ENCODE measurements at regions not wholly inside any gene's neighbourhood (a gene's known extent, or its start where the extent isn't known, plus 50 kb on each side); places are given as distances from the start of the nearest gene placed in this dataset.

DNA sequence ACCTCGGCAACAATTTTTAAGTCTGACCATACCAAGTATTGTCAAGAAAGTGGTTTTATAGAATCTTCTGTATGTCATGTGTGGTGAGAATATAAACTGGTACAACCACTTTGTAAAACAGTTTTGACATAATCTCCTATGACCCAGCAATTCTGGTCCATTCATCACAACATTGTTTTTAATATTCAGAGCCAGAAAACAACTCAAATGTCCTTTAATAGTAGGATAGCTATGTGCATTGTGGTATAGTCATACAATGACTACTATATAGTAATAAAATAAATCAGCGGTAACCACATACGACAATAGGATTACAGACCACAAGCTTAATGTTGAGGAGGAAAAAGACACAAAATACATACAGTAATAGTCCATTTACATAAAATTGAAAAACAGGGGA is 175.2 kb upstream of the SPATS2L start:
- H3K4me3 ChIP-seq: no peak overlapping the region

DNA sequence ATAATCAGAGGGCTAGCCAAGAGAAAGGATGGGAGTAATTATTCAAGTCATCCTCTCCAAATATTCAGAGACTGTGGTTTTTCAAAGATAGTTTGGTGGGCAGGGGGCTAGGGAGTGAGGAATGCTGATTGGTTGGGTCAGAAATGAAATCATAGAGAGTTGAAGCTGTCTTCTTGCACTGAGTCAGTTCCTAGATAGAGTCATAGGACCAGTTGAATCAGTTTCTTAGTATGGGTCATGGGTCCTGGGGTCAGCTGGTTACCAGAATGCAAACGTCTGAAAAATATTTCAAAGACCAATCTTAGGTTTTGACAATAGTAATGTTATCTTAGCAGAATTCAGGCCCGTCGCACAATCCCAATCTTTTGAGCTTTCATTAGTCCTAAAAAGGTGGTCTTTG is 171.4 kb upstream of the SPATS2L start:
- TF ChIP-seq CTCF (IDR thresholded peaks at IDR 0.05 in 4 of 5, conservative IDR thresholded peaks at IDR 0.05 in 1 of 5) (no peak), POLR2A (IDR thresholded peaks at IDR 0.05) (no peak)
- intact Hi-C loops (cut with DNase I; ENCODE audit: low total_unique reads): no loop called here
- Histone ChIP-seq H3K27me3 (no peaks in the 10 kb centered on the region), H3K36me3 (no peaks in the 10 kb centered on the region), H3K27ac (no peak overlapping the region), H3K4me1 (no peaks in the 10 kb centered on the region), H3K9me3 (no peaks in the 10 kb centered on the region), H3K4me3 (no peak overlapping the region)
- in situ Hi-C loops (cut with MboI; ENCODE audit: low sequenced_read_pairs in 4 of 4): no loop called here
- no peak for DNase-seq
- ATAC-seq: no peak

More for the DNA sequence above, 175.2 kb upstream of the SPATS2L start:
- no peak for ATAC-seq
- in situ Hi-C loops (cut with MboI; ENCODE audit: low sequenced_read_pairs in 4 of 4) (no loop called here), intact Hi-C loops (cut with DNase I; ENCODE audit: low total_unique reads) (no loop called here)
- Histone ChIP-seq H3K4me1 (no peaks in the 10 kb centered on the region), H3K27ac (no peak overlapping the region), H3K27me3 (no peaks in the 10 kb centered on the region), H3K36me3 (no peaks in the 10 kb centered on the region), H3K9me3 (no peaks in the 10 kb centered on the region)
- DNase-seq: no peak
- TF ChIP-seq POLR2A (IDR thresholded peaks at IDR 0.05) (no peak), CTCF (IDR thresholded peaks at IDR 0.05 in 4 of 5, conservative IDR thresholded peaks at IDR 0.05 in 1 of 5) (no peak)

DNA sequence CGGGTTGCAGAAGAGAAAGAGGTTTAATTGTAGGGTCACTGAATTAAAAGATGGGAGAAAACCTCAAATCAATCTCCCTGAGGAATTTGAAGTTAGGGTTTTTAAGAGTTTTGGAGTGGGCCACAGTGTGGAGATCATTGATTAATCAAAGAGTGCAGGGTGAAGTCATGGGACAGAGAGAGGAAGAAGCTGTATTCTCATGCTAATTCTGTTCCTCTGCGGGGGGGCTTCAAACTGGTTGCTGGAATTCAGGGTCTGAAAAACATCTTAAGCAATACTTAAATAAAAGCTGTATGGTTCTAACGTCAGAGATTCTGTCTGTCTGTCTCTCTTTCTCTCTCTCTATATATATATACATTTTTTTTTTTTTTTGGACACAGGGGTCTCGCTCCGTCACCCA is 169.8 kb upstream of the SPATS2L start:
- ATAC-seq: no peak

GRCh38 chr2:200137271-200137670 is 169.2 kb upstream of the SPATS2L start:
- ATAC-seq (no peak), DNase-seq (no peak)
- H3K9me3 ChIP-seq: no peaks in the 10 kb centered on the region
- H3K4me3 ChIP-seq: no peak overlapping the region
- no peaks in the 10 kb centered on the region for H3K36me3 ChIP-seq
- H3K27ac ChIP-seq: no peak overlapping the region
- in situ Hi-C loops (cut with MboI; ENCODE audit: low sequenced_read_pairs in 4 of 4) (no loop called here), intact Hi-C loops (cut with DNase I; ENCODE audit: low total_unique reads) (no loop called here)
- TF ChIP-seq POLR2A (IDR thresholded peaks at IDR 0.05): no peak
- no peak for TF ChIP-seq CTCF (IDR thresholded peaks at IDR 0.05 in 4 of 5, conservative IDR thresholded peaks at IDR 0.05 in 1 of 5)
- no peaks in the 10 kb centered on the region for H3K27me3 ChIP-seq
- H3K4me1 ChIP-seq: no peaks in the 10 kb centered on the region

More for the DNA sequence above, 169.8 kb upstream of the SPATS2L start:
- no peaks in the 10 kb centered on the region for H3K36me3 ChIP-seq
- H3K4me3 ChIP-seq: no peak overlapping the region
- H3K27me3 ChIP-seq: no peaks in the 10 kb centered on the region
- intact Hi-C loops (cut with DNase I; ENCODE audit: low total_unique reads): no loop called here
- H3K4me1 ChIP-seq: no peaks in the 10 kb centered on the region
- DNase-seq: no peak
- H3K9me3 ChIP-seq: no peaks in the 10 kb centered on the region
- no peak for TF ChIP-seq POLR2A (IDR thresholded peaks at IDR 0.05)
- TF ChIP-seq CTCF (IDR thresholded peaks at IDR 0.05 in 4 of 5, conservative IDR thresholded peaks at IDR 0.05 in 1 of 5): no peak
- in situ Hi-C loops (cut with MboI; ENCODE audit: low sequenced_read_pairs in 4 of 4): no loop called here
- H3K27ac ChIP-seq: no peak overlapping the region

- no peak for ATAC-seq
- H3K27ac ChIP-seq: no peak overlapping the region
Measured at GRCh38 chr2:200137691-200138090, 168.8 kb upstream of the SPATS2L start.

More at GRCh38 chr2:200137691-200138090, 168.8 kb upstream of the SPATS2L start:
- no peak for DNase-seq
- H3K4me3 ChIP-seq: no peak overlapping the region
- TF ChIP-seq CTCF (IDR thresholded peaks at IDR 0.05 in 4 of 5, conservative IDR thresholded peaks at IDR 0.05 in 1 of 5) (no peak), POLR2A (IDR thresholded peaks at IDR 0.05) (no peak)
- H3K9me3 ChIP-seq: no peaks in the 10 kb centered on the region
- H3K36me3 ChIP-seq: no peaks in the 10 kb centered on the region
- no peaks in the 10 kb centered on the region for H3K4me1 ChIP-seq
- no peaks in the 10 kb centered on the region for H3K27me3 ChIP-seq
- intact Hi-C loops (cut with DNase I; ENCODE audit: low total_unique reads) (no loop called here), in situ Hi-C loops (cut with MboI; ENCODE audit: low sequenced_read_pairs in 4 of 4) (no loop called here)
